ENCODE measurements at regions not wholly inside any gene's neighbourhood (a gene's known extent, or its start where the extent isn't known, plus 50 kb on each side); places are given as distances from the start of the nearest gene placed in this dataset.

DNA sequence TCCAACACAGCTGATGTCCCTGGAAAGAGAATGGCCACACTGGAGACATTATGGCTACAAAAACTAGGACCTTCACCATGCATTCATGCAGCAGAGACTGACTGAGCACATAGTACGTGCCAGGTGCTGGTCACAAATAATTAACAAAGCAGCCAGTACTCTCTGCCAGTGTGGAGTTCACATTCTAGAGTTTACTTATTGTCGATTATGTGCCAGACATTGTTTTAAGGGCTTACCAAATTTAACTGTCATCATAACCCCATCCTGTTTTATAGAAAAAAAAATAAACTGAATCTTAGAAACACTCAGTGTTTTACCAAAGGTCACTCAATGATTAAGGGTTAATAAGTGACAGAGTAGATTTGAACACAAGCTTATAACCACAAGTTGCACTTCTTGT, 143.3 kb downstream of the RRAGC start:
- Histone ChIP-seq H2BK120ac (ENCODE audit: insufficient read depth, low read length, poor library complexity) (no peak overlapping the region), H3K4me3 (ENCODE audit: low read depth, low read length) (no peak overlapping the region), H3K4me2 (ENCODE audit: low read length) (no peak overlapping the region), H3K9ac (ENCODE audit: low read length) (no peak overlapping the region), H3K27me3 (ENCODE audit: insufficient read depth, low read length) (peaks cover 2% of the 10 kb centered on the region), H2AK5ac (ENCODE audit: low read length) (no peak overlapping the region), H4K12ac (ENCODE audit: low read depth, low read length) (no peak overlapping the region), H2AFZ (ENCODE audit: insufficient read depth, low read length, poor library complexity) (no peak overlapping the region), H3K27ac (ENCODE audit: low read depth, low read length) (no peak overlapping the region), H3K79me2 (ENCODE audit: control insufficient read depth, insufficient read depth, low read length, poor library complexity) (no peaks in the 10 kb centered on the region), H4K91ac (ENCODE audit: low read depth, low read length) (no peak overlapping the region), H2BK12ac (ENCODE audit: low read length) (no peak overlapping the region), H3K14ac (ENCODE audit: low read length) (no peak overlapping the region), H4K8ac (ENCODE audit: low read depth, low read length) (no peak overlapping the region), H3K4me1 (ENCODE audit: control insufficient read depth in 1 of 2, insufficient read depth in 2 of 2, low read length in 2 of 2) (no peaks in the 10 kb centered on the region), H2BK5ac (ENCODE audit: low read depth, low read length, poor library complexity) (no peak overlapping the region), H3K79me1 (ENCODE audit: low read length) (no peaks in the 10 kb centered on the region), H3K36me3 (ENCODE audit: control insufficient read depth in 1 of 2, insufficient read depth in 2 of 2, low read length in 2 of 2) (no peaks in the 10 kb centered on the region), H3K18ac (ENCODE audit: low read length) (no peak overlapping the region), H3K4ac (ENCODE audit: low read depth, low read length) (no peak overlapping the region), H3K9me3 (ENCODE audit: insufficient read depth, low read depth, low read length) (no peaks in the 10 kb centered on the region), H3K23ac (ENCODE audit: low read length) (no peak overlapping the region)
- no CpG with 5 or more reads among the region's 2 CpGs for WGBS (ENCODE audit: extremely low coverage, insufficient coverage, insufficient read length)
- no peak for DNase-seq

GRCh38 chr1:38715415-38715814, 144.2 kb downstream of the RRAGC start:
- Histone ChIP-seq H3K4me3 (ENCODE audit: low read depth, low read length) (no peak overlapping the region), H4K8ac (ENCODE audit: low read depth, low read length) (no peak overlapping the region), H4K91ac (ENCODE audit: low read depth, low read length) (no peak overlapping the region), H3K18ac (ENCODE audit: low read length) (no peak overlapping the region), H3K9me3 (ENCODE audit: insufficient read depth, low read depth, low read length) (no peaks in the 10 kb centered on the region), H3K23ac (ENCODE audit: low read length) (no peak overlapping the region), H2BK5ac (ENCODE audit: low read depth, low read length, poor library complexity) (no peak overlapping the region), H3K36me3 (ENCODE audit: control insufficient read depth in 1 of 2, insufficient read depth in 2 of 2, low read length in 2 of 2) (no peaks in the 10 kb centered on the region), H3K9ac (ENCODE audit: low read length) (no peak overlapping the region), H3K4me1 (ENCODE audit: control insufficient read depth in 1 of 2, insufficient read depth in 2 of 2, low read length in 2 of 2) (no peaks in the 10 kb centered on the region), H3K27me3 (ENCODE audit: insufficient read depth, low read length) (peaks cover 2% of the 10 kb centered on the region), H2AFZ (ENCODE audit: insufficient read depth, low read length, poor library complexity) (no peak overlapping the region), H3K79me1 (ENCODE audit: low read length) (no peaks in the 10 kb centered on the region), H3K14ac (ENCODE audit: low read length) (no peak overlapping the region), H3K4me2 (ENCODE audit: low read length) (no peak overlapping the region), H3K79me2 (ENCODE audit: control insufficient read depth, insufficient read depth, low read length, poor library complexity) (no peaks in the 10 kb centered on the region), H4K12ac (ENCODE audit: low read depth, low read length) (no peak overlapping the region), H3K27ac (ENCODE audit: low read depth, low read length) (no peak overlapping the region), H2AK5ac (ENCODE audit: low read length) (no peak overlapping the region), H2BK120ac (ENCODE audit: insufficient read depth, low read length, poor library complexity) (no peak overlapping the region), H2BK12ac (ENCODE audit: low read length) (no peak overlapping the region), H3K4ac (ENCODE audit: low read depth, low read length) (no peak overlapping the region)
- no CpG with 5 or more reads among the region's 9 CpGs for WGBS (ENCODE audit: extremely low coverage, insufficient coverage, insufficient read length)
- DNase-seq, result no peak

- Histone ChIP-seq H3K18ac (ENCODE audit: low read length) (no peak overlapping the region), H3K4me2 (ENCODE audit: low read length) (no peak overlapping the region), H3K4me3 (ENCODE audit: low read depth, low read length) (no peak overlapping the region), H2BK120ac (ENCODE audit: insufficient read depth, low read length, poor library complexity) (no peak overlapping the region), H3K4ac (ENCODE audit: low read depth, low read length) (no peak overlapping the region), H3K23ac (ENCODE audit: low read length) (no peak overlapping the region), H3K79me2 (ENCODE audit: control insufficient read depth, insufficient read depth, low read length, poor library complexity) (no peaks in the 10 kb centered on the region), H3K27ac (ENCODE audit: low read depth, low read length) (no peak overlapping the region), H4K8ac (ENCODE audit: low read depth, low read length) (no peak overlapping the region), H4K91ac (ENCODE audit: low read depth, low read length) (no peak overlapping the region), H4K12ac (ENCODE audit: low read depth, low read length) (no peak overlapping the region), H3K9me3 (ENCODE audit: insufficient read depth, low read depth, low read length) (peaks cover 6% of the 10 kb centered on the region), H2BK12ac (ENCODE audit: low read length) (no peak overlapping the region), H3K27me3 (ENCODE audit: insufficient read depth, low read length) (no peaks in the 10 kb centered on the region), H3K4me1 (ENCODE audit: control insufficient read depth in 1 of 2, insufficient read depth in 2 of 2, low read length in 2 of 2) (no peaks in the 10 kb centered on the region), H2AK5ac (ENCODE audit: low read length) (no peak overlapping the region), H3K79me1 (ENCODE audit: low read length) (no peaks in the 10 kb centered on the region), H3K36me3 (ENCODE audit: control insufficient read depth in 1 of 2, insufficient read depth in 2 of 2, low read length in 2 of 2) (no peaks in the 10 kb centered on the region), H3K14ac (ENCODE audit: low read length) (no peak overlapping the region), H2AFZ (ENCODE audit: insufficient read depth, low read length, poor library complexity) (no peak overlapping the region), H3K9ac (ENCODE audit: low read length) (no peak overlapping the region), H2BK5ac (ENCODE audit: low read depth, low read length, poor library complexity) (no peak overlapping the region)
- DNase-seq, result peak; percentile 75 to 79
- no CpG with 5 or more reads among the region's 1 CpG for WGBS (ENCODE audit: extremely low coverage, insufficient coverage, insufficient read length)
Measured at GRCh38 chr1:38712046-38712445, 147.5 kb downstream of the RRAGC start.

- H2AFZ ChIP-seq (ENCODE audit: insufficient read depth, low read length, poor library complexity), result no peak overlapping the region
- H3K27me3 ChIP-seq (ENCODE audit: insufficient read depth, low read length), result no peaks in the 10 kb centered on the region
- no peak overlapping the region for H3K27ac ChIP-seq (ENCODE audit: low read depth, low read length)
- H2BK5ac ChIP-seq (ENCODE audit: low read depth, low read length, poor library complexity), result no peak overlapping the region
- H4K91ac ChIP-seq (ENCODE audit: low read depth, low read length), result no peak overlapping the region
- no peaks in the 10 kb centered on the region for H3K79me2 ChIP-seq (ENCODE audit: control insufficient read depth, insufficient read depth, low read length, poor library complexity)
- no peak overlapping the region for H3K4me2 ChIP-seq (ENCODE audit: low read length)
- H3K9ac ChIP-seq (ENCODE audit: low read length), result no peak overlapping the region
- H3K36me3 ChIP-seq (ENCODE audit: control insufficient read depth in 1 of 2, insufficient read depth in 2 of 2, low read length in 2 of 2), result no peaks in the 10 kb centered on the region
- no peak overlapping the region for H3K23ac ChIP-seq (ENCODE audit: low read length)
- H3K4me3 ChIP-seq (ENCODE audit: low read depth, low read length), result no peak overlapping the region
- WGBS (ENCODE audit: extremely low coverage, insufficient coverage, insufficient read length), result no CpG with 5 or more reads among the region's 44 CpGs
- H3K14ac ChIP-seq (ENCODE audit: low read length), result no peak overlapping the region
- no peaks in the 10 kb centered on the region for H3K79me1 ChIP-seq (ENCODE audit: low read length)
- no peak overlapping the region for H3K4ac ChIP-seq (ENCODE audit: low read depth, low read length)
- no peak for DNase-seq
- H2BK12ac ChIP-seq (ENCODE audit: low read length), result no peak overlapping the region
- no peaks in the 10 kb centered on the region for H3K4me1 ChIP-seq (ENCODE audit: control insufficient read depth in 1 of 2, insufficient read depth in 2 of 2, low read length in 2 of 2)
- H4K8ac ChIP-seq (ENCODE audit: low read depth, low read length), result no peak overlapping the region
- H3K9me3 ChIP-seq (ENCODE audit: insufficient read depth, low read depth, low read length), result peaks cover 6% of the 10 kb centered on the region
- no peak overlapping the region for H2BK120ac ChIP-seq (ENCODE audit: insufficient read depth, low read length, poor library complexity)
- no peak overlapping the region for H2AK5ac ChIP-seq (ENCODE audit: low read length)
- H4K12ac ChIP-seq (ENCODE audit: low read depth, low read length), result no peak overlapping the region
- no peak overlapping the region for H3K18ac ChIP-seq (ENCODE audit: low read length)
Measured at GRCh38 chr1:38708701-38709258, 150.8 kb downstream of the RRAGC start.

Data from trophoblast cell (in vitro differentiated cells and primary cell).